ENCODE measurements at regions not wholly inside any gene's neighbourhood (a gene's known extent, or its start where the extent isn't known, plus 50 kb on each side); places are given as distances from the start of the nearest gene placed in this dataset.

DNA sequence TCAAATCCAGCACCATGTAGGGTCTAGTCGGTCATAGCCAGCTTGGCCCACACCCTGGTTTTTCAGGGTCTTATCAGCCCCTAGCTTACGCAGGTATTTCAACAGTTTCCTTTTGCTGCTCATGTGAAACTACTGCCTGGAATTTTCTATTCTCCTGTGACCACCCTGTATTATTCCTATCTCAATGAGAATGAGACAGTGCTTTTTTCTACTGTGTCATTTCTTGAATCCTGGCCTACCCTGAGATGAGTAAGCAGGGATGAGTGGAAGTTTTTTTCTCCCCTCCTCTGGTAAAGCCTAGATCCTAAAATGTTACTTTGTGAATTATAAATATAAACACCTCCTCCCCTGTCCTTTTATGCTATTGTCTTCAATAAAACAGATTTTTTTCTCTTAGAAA is 62.7 kb upstream of the ARID2 start:
- no peak overlapping the region for H2AFZ ChIP-seq (ENCODE audit: low read depth, low read length)
- no peak overlapping the region for H3K4me3 ChIP-seq (replicated peaks in 1 of 3; ENCODE audit: insufficient read depth in 1 of 3, low read depth in 1 of 3, low read length in 3 of 3)
- no peaks in the 10 kb centered on the region for H3K36me3 ChIP-seq (ENCODE audit: control insufficient read depth in 2 of 2, extremely low read depth in 1 of 2, insufficient read depth in 2 of 2, low read length in 2 of 2)
- CTCF ChIA-PET: interaction anchor here (1.0 to 1.5 kb wide), 2 partner anchors 57 to 123 kb away, joined by 3 read pairs; no protein-coding TSS in a partner anchor
- FAIRE-seq (no peak), DNase-seq (ENCODE audit: low read depth, low spot score) (no peak)
- intact Hi-C loops (cut with micrococcal nuclease) (no loop called here), dilution Hi-C loops (cut with MboI; ENCODE audit: extremely low pct_ligation_motif_present, low sequenced_read_pairs) (no loop called here)
- H3K9me1 ChIP-seq (replicated peaks; ENCODE audit: control insufficient read depth, extremely low read depth, insufficient read depth, low read length): no peaks in the 10 kb centered on the region
- POLR2A ChIA-PET: no interaction called here
- no peaks in the 10 kb centered on the region for H3K4me1 ChIP-seq (ENCODE audit: control insufficient read depth, extremely low read depth, insufficient read depth, low read length)
- no peaks in the 10 kb centered on the region for H3K79me2 ChIP-seq (ENCODE audit: control insufficient read depth, insufficient read depth, low read length)
- no peak overlapping the region for H3K4me2 ChIP-seq (ENCODE audit: insufficient read depth, low read length)
- H3K9me3 ChIP-seq (replicated peaks; ENCODE audit: control insufficient read depth, insufficient read depth, low read length): no peaks in the 10 kb centered on the region
- no peak overlapping the region for H3K27ac ChIP-seq (ENCODE audit: insufficient read depth, low read depth, low read length)
- no TSS peak for BruUV-seq (replicated peaks)
- H3K27me3 ChIP-seq (ENCODE audit: control insufficient read depth in 2 of 2, insufficient read depth in 2 of 2, low read length in 2 of 2): peaks cover 6 to 14% of the 10 kb centered on the region in 2 experiments
- no peak overlapping the region for H3K9ac ChIP-seq (replicated peaks; ENCODE audit: extremely low read depth, insufficient read depth, low read length)
- no peaks in the 10 kb centered on the region for H4K20me1 ChIP-seq (replicated peaks; ENCODE audit: control insufficient read depth, extremely low read depth, insufficient read depth, low read length)
- TF ChIP-seq JUN (IDR thresholded peaks at IDR 0.05; ENCODE audit: borderline replicate concordance, insufficient read depth, insufficient read length, low read depth) (no peak), POLR2A (IDR thresholded peaks at IDR 0.05; ENCODE audit: low read depth, low read length) (no peak), FOS (IDR thresholded peaks at IDR 0.05; ENCODE audit: borderline replicate concordance, insufficient read depth, low read length) (no peak), GATA2 (IDR thresholded peaks at IDR 0.05; ENCODE audit: insufficient read depth, insufficient read length, low read depth, low read length) (no peak), EZH2 (IDR thresholded peaks at IDR 0.05; ENCODE audit: borderline replicate concordance, low read depth, low read length, severe bottlenecking) (no peak), POLR2AphosphoS5 (IDR thresholded peaks at IDR 0.05; ENCODE audit: insufficient read depth, low read depth, low read length) (no peak), MYC (IDR thresholded peaks at IDR 0.05; ENCODE audit: low read depth, low read length) (no peak)
- TF ChIP-seq, protein P1, sequence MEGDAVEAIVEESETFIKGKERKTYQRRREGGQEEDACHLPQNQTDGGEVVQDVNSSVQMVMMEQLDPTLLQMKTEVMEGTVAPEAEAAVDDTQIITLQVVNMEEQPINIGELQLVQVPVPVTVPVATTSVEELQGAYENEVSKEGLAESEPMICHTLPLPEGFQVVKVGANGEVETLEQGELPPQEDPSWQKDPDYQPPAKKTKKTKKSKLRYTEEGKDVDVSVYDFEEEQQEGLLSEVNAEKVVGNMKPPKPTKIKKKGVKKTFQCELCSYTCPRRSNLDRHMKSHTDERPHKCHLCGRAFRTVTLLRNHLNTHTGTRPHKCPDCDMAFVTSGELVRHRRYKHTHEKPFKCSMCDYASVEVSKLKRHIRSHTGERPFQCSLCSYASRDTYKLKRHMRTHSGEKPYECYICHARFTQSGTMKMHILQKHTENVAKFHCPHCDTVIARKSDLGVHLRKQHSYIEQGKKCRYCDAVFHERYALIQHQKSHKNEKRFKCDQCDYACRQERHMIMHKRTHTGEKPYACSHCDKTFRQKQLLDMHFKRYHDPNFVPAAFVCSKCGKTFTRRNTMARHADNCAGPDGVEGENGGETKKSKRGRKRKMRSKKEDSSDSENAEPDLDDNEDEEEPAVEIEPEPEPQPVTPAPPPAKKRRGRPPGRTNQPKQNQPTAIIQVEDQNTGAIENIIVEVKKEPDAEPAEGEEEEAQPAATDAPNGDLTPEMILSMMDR (IDR thresholded peaks at IDR 0.05; ENCODE audit: extremely low read depth in 1 of 2, insufficient read depth in 1 of 2, low read depth in 1 of 2, low read length in 2 of 2): no peak
- TF ChIP-seq, protein P2, sequence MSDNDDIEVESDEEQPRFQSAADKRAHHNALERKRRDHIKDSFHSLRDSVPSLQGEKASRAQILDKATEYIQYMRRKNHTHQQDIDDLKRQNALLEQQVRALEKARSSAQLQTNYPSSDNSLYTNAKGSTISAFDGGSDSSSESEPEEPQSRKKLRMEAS (IDR thresholded peaks at IDR 0.05; ENCODE audit: insufficient read depth, insufficient read length): no peak

Data from endothelial cell of umbilical vein (primary cell).